Right ventricle myocardium superior (tissue), 1 donor: ENCODE measurements at regions not wholly inside any gene's neighbourhood (a gene's known extent, or its start where the extent isn't known, plus 50 kb on each side); places are given as distances from the start of the nearest gene placed in this dataset.

Source experiments
- ATAC-seq: fragments of 200-7000 bp; cut with Tn5 transposase; one replicate; pipeline ENCODE4 v1.9.1; 2020; ENCODE audit warnings: mild to moderate bottlenecking; ENCODE audit not compliant: poor library complexity
- DNase-seq: peaks from one replicate; pipeline ENCODE4 v3.0.0-alpha.2; 2020
- intact Hi-C: fragments of 100-400 bp; cut with DNase I; formaldehyde crosslinking; loops from one replicate; pipeline ENCODE4 v1.11.2; 2022
- donor health status: DM: no; HTN: yes; CAD: no; lungs with severe emphysema.

DNA sequence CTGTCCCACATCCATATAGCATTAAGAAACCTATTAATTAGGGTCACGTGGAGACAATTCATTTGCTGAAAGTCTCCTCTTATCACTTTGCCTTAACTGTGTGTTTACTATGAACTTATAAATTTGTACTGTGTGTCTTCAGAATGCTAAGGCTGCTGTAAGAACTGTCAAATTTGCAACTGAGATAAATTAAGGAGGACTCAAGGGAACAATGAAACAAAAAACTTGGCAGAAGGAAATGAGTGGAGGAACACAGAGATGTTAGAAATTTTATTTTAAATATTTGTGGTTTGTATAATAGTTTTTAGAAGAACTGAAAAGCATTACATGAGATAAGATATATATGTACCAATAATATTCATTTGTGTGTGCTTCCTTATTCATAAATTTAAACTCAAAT lies 1005.3 kb upstream of the SORCS1 start:
- ATAC-seq (no peak), DNase-seq (no peak)
- intact Hi-C loops, result no loop called here

DNA sequence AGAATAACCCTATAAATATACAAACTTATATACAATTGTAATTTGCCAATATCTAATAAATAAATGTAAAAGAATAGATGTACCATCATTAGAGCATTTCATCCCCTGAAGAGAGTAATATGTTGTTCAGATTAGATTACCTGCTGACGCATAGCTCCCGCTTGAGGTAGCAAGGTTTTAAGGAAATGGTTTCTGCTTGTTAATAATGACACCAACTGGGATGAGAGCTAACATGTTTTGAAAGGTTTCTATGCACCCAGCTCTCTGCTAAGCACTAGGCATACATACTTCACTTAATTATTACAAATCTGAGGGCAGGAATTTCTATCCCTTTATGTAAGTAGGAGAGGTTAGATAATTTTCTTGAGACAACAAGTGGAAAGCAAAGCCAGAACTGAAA lies 1003.3 kb upstream of the SORCS1 start:
- DNase-seq, result no peak
- intact Hi-C loops, result no loop called here
- ATAC-seq, result no peak

DNA sequence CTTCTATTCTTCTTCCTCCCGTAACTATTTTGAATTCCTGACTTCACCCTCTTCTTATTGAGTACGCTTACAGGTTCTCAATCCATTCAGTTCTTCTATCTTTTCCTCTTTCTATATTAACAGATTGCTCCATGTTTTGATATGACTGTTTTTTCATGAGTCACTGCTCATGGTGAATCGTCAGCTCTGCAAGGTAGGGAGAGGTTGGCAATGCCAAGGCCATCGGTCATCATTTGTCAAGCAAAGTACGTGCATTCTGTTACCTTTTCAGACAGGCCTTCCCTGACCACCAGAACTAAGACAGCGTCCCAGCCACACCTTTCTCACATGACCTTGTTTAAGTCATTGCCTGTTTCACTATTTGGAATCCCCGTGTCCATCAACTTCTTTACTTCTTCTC lies 1001.9 kb upstream of the SORCS1 start:
- DNase-seq (no peak), ATAC-seq (no peak)
- intact Hi-C loops, result no loop called here

DNA sequence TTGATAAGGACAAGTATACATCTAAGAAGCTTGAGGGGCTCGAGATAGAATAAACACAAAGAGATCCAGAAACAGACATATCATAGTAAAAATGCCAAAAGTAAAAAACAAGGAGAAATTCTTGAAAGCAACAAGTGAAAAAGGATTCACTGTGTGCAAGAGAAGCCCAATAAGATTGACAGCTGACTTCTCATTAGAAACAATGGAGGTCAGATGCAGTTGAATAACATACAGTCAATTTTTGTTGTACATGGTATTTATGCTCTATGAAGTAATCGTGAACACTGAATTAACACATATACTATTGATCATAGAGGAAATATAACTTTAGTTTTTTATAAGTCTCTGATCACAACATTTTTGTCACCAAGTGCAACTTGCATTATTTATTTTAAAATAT lies 982.8 kb upstream of the SORCS1 start:
- intact Hi-C loops, result no loop called here
- ATAC-seq (no peak), DNase-seq (no peak)

DNA sequence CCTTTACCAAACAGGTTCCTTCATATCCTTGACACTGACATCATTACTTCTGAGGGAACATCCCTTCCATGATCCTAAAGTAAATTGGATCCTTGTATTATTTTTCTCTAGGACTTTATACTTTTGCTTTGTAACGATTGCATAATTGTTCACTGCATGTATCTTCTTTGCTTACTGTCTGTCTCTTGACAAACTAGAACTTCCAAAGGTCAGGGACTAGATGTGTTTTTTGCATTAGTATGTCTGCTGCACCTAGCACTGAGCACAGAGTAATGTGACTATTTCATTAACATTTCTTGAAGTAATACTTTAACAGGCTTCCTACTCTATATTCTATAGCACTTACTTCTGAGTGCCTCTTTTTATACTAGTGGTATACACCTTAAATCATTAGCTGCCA lies 976.6 kb upstream of the SORCS1 start:
- ATAC-seq (no peak), DNase-seq (no peak)
- intact Hi-C loops, result no loop called here

DNA sequence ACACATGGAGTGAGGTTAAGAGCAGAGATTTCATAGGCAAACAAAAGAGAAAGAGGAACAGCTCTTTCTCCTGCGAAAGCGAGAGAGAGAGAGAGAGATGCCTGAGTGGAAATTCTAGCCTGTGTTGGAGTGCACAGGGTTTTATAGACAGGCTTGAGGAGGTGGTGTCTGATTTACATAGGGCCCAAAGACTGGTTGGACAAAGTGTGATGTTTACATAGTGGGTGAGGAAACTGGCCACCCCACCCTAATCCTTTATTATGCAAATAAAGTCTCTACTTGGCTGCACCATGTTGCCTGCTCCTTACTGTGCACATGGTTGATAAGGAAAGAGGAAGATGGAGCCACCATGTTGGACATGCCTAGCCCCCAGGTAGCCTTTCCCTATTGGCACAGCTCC lies 967.8 kb upstream of the SORCS1 start:
- no peak for ATAC-seq
- intact Hi-C loops, result no loop called here

DNA sequence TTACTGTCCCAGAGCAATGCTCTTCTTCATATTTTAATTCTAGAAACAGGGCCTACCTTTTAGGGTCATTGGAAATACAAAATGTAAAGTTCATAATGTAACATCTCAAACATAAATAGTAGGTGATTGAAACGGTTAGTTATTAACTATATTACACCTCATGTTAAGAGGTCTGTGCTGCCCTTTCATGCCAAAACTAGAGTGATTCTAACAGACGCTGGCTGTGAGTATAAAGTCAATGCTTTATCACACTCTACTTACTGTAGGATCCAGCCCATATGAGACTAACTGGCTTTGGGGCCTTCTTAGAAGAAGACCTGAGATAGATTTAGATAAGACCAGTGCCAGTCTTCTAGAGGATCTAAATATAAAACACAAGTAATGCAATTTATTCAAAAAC lies 966.1 kb upstream of the SORCS1 start:
- intact Hi-C loops, result no loop called here
- DNase-seq (no peak), ATAC-seq (no peak)

More for the DNA sequence above, 967.8 kb upstream of the SORCS1 start:
- DNase-seq, result no peak

DNA sequence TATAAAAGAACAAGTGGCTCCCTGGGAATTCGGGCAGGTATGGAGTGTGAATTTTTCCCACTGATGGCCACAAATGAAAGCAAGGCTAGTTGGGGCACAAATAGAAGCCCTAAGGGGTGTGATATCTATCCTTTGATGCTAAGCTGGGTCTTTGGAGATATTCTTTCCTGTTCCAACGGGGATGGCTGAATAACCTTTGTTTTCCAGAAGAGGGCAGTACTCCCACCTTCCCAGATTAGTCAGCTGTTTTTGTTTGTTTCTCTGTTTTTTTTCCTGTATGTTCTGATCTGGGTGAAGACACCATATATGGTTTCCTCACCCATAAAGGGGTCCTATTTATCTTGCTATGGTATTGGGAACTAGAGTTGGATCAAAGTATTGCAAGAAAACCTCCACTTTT lies 947.7 kb upstream of the SORCS1 start:
- DNase-seq (no peak), ATAC-seq (no peak)
- intact Hi-C loops, result no loop called here

DNA sequence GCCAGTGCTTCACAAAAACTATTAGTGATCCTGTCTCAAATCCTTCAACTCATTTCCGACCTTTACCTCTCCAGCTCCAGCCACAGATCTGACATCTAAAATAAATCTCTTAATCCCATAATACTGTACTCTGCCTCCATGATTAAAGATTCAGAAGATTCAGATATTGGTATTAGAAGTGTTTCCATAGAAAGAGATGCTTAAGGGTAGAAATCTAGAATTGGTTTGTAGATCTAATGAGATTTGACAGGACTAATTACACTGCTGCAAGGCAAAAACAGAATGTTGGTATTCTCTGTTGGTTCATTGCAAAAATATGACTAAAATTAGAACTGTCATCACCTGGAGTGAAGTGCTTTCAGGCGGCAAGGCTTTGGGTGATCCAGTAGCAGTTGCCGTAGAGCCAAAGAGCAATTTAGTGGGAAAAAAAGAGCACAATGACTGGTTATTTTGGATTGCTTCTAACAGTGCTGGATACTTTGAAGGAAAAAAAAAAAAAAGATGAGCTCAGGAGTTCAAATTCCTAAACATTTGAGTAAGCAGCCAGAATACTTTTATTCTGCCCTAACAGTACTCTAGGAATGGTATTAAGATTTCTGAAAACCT lies 940.1 kb upstream of the SORCS1 start:
- peak; percentile 71 for ATAC-seq
- intact Hi-C loops, result no loop called here
- no peak for DNase-seq

DNA sequence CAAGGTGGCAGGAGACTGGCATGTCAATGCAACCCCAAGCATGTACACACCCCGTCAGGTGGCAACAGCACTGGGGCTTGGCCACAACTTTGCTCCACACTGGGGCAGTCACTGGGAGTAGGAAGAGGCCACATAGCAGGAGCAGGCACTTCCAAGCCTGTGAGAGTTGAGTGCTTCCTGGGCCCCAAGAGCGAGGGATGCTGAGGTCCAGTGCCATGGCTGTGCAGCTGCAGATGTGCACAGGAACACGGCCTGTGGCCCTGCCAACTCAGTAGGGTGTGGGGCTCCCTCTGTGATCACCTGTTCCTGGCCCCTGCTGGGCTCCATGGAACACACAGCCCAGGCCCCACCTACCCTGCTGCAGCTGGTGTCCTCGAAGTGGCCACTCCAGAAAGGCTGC lies 932.8 kb upstream of the SORCS1 start:
- intact Hi-C loops, result no loop called here
- DNase-seq (no peak), ATAC-seq (no peak)

DNA sequence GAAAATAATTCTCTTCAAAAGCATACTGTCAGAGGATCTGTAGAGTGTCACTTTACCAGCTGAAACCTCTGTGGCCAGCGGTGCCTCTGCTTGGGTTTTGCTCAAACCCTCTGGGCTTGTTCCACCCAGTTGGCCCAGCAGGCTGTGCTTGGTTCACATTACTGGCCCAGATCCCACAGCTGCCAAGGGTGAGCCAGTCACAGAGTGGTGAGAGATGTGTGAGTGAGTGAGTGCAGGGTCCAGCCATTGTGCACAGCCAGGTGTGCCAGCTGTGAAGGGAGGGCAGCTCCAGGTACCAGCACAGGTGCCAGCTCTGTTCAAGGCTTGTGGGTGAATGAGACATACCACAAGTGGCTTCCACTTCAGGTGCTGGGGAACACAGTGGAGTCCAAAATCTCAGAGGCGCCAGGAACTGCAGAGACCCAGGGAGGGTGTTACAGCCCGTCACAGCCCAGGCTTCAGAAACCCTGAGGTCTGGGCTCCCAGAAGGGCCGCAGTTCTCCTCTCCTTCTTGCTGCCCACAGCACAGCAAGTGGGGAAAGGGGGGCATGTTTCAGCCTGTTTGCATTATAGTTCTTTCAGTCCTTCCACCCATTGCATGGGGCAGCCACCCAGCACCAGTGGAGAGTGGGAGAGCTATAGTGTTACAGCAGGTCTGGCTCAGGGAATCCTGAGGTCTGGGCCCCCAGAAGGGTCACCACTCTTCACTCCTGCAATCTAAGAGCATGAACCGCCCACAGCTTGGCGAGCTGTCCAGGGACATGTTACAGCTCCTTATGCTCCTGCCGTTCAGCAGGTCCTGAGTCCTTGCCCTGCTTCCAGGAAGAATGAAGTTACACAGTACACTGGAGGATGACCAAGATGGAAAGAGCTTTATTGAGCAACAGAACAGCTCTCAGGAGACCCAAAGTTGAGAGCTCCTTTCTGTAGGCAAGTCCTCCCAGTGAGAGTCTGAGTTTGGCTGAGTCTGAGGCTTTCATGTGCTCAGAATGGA lies 931.7 kb upstream of the SORCS1 start:
- intact Hi-C loops, result no loop called here
- DNase-seq (peak; percentile 55), ATAC-seq (peak; percentile 95)

DNA sequence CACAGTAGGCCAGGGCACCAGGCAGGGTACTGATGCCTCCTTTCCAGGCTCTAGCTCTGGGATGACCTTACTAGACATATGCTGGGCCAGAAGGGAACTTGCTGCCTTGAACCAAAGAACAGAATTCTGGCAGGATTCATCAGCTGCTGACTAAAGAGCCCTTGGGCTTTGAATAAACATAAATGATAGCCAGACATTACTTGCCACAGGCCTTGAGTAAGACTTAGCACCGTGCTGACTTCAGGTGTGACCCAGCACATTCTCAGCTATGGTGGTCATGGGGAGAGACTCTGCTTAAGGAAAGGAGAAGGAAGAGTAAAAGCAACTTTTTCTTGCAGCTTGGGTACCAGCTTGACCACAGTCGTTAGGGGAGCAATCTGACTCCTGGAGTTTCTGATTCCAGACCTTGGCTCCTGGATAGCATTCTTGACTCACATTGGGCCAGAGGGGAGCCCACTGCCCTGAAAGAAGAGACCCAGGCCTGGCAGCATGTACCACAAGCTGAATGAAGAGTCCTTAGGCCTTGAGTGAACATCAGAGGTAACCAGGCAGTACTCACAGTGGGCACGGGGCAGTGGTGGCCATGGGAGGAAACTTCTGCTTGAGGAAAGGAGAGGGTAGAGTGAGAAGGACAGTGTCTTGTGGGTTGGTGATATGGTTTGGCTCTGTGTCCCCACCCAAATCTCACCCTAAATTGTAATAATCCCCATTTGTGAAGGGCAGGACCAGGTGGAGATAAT lies 926.1 kb upstream of the SORCS1 start:
- intact Hi-C loops, result no loop called here
- no peak for DNase-seq
- ATAC-seq, result no peak

DNA sequence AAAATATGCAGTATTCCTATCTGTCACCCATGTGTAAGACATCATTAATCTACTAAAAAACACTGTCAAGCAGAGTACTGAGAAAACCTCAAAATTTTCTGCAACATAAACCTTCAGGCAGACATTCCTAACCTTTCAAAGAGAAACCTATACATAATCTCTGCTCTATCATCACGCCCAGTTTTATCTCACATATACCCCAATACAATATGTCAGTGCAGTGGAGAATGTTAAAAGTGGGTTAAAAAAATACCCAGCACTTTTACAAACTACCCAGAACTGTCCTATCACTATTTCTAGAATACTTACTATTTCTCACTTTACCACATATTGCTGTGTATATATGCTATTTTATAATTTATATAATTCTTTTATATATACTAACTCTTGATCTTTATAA lies 922.0 kb upstream of the SORCS1 start:
- intact Hi-C loops, result no loop called here
- DNase-seq (no peak), ATAC-seq (no peak)

DNA sequence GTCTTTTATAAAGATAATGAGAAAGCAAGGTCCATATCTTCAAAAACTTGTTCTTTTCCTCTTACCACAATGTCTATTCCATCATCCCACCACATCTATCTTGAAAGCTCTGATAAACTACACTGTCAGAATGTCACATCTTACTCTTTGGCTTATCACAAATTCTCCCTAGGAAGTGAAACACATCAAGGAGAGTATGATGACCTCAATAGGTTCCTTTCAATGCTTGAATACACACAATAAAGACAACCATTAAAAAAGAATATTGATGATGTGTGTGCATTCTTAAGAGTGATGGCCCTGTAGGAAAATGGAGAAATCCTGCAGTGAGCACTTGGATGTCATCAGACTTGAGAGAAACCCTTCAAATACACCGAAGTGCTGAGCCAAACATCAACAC lies 918.1 kb upstream of the SORCS1 start:
- intact Hi-C loops, result no loop called here
- DNase-seq (no peak), ATAC-seq (no peak)

DNA sequence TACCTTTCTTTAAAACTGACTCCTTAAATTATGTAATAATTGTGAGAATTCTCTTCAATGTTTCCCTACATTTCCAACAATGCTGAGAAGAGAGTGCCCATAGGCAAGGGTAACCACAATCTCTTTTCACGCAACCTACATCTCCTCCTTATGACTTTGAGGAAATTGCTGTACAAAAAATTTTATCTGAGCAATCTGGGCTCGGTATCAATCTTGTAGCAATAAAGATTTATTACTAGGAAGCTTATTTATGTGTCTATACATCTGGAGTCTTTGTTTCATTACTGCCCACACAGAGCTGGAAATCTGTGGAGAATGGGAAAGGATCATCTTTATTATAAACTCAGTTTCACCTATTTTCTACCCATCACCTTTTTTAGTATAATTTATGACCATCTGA lies 913.8 kb upstream of the SORCS1 start:
- ATAC-seq, result no peak
- no peak for DNase-seq
- intact Hi-C loops, result no loop called here

DNA sequence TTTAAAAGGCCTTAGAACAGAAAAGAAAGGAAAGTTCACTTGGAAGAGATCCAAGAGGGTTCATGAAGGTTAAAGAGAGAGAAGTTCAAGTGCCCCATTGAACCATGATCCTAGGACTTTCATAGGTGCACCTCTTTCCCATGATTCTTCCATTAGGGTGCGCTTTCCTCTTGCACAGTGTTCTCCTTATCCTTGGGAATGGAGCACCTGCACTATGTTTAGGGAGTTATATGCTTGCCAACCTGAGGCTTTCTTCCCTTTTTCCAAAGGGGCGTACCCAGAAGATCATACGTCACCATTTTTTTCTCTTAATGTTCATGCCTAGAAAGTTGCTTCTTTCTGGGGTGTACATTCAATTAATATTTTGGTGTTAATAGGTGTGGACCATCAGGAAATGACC lies 908.0 kb upstream of the SORCS1 start:
- ATAC-seq (no peak), DNase-seq (no peak)
- intact Hi-C loops, result no loop called here

DNA sequence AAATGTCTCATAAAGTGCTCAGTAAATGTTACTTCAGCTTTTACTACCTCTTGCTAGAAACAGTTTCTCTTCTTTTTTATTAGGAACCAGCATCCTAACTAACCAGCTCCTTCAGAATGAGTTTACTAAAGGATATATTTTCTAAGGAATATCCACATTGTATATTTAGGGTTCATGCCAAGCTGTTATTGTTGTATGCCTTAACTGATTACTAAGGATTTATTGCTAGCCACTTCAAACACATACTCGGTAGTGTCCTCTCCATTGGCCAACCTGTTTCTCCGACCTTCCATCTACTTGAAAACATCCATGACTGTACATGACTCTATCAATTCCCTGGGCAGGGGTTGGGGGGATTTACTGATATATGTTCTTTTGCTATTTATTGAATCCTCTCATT lies 906.3 kb upstream of the SORCS1 start:
- ATAC-seq, result no peak
- intact Hi-C loops, result no loop called here
- DNase-seq, result no peak

DNA sequence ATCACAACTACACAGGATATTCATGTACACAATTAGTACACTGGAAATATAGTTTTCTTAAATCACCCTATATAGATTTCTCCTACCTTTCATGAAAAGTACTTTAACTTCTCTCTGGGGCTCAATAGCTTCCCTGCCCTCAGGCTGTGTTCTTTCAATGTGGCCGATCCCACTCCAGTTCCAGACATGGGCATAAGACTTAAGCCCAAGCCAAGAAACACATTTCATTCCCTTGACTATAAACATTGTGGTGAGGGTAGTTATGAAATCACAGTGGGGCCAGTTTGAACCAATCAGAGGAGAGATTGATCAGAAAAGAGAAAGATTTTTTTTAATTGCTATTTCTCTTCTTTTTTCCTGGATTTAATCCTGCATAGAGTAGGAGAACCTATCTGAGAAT lies 904.6 kb upstream of the SORCS1 start:
- intact Hi-C loops, result no loop called here
- DNase-seq (no peak), ATAC-seq (no peak)

DNA sequence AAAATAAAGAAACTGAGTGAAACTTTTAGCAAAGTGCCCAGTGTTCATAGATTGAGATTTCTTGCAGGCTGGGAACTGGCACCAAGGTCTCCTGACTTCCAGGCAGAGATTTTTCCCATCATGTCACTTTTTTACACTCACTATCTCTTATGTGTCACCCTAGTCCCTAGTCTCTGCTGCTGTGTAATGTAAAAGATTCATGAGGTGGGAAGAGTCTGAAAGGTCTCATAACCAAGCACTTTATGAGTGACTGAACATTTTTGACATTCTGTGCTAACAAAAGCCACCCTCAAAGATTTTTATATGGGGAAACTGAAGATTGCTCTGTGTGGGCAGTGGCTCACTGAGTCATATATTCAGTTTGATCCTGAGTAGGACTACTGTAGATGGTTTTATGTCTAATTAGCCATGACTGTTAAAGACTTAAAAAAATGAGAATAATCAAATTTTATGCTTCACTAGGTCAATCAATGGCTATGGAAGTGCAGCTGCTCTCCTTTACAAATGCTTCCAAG lies 900.3 kb upstream of the SORCS1 start:
- intact Hi-C loops, result no loop called here
- ATAC-seq (no peak), DNase-seq (no peak)

DNA sequence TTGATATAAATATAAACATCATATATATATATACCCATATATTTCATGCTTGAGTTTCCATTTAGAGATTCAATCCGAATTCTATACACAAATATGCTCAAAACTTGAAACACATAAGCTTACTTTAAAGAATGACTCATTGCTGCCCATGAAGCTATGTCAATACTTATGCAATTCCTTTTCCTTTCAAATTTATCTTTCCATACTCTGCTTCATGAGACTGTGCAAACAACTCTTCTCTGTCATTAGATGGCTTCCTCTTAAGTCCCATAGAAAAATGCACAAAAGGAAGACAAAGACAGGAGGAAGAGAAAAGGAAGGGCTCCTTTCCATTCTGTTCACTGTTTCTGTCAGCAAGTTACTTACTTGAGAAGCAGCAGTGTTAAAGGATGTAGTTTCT lies 895.7 kb upstream of the SORCS1 start:
- no peak for ATAC-seq
- intact Hi-C loops, result no loop called here
- no peak for DNase-seq
